ENCODE measurements at regions not wholly inside any gene's neighbourhood (a gene's known extent, or its start where the extent isn't known, plus 50 kb on each side); places are given as distances from the start of the nearest gene placed in this dataset.

DNA sequence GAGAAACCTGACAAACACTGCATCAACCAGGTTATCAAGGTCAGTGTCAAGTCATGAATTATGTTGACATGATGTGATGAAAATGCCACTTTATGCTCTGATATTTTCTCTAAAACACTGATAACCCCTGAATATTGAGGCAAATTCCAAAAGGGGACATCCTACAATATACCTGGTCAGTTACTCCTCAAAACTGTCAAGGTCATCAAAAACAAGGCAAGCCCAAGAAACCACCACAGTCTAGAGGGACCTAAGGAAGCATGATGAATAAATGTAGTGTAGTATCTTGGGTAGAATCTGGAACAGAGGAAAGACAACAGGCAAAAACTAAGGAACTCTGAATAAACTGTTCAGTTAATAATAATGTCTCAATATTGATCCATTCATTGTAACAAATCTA lies 275.3 kb upstream of the THRB start:
- no peaks in the 10 kb centered on the region for H3K4me1 ChIP-seq
- TF ChIP-seq, protein P1, sequence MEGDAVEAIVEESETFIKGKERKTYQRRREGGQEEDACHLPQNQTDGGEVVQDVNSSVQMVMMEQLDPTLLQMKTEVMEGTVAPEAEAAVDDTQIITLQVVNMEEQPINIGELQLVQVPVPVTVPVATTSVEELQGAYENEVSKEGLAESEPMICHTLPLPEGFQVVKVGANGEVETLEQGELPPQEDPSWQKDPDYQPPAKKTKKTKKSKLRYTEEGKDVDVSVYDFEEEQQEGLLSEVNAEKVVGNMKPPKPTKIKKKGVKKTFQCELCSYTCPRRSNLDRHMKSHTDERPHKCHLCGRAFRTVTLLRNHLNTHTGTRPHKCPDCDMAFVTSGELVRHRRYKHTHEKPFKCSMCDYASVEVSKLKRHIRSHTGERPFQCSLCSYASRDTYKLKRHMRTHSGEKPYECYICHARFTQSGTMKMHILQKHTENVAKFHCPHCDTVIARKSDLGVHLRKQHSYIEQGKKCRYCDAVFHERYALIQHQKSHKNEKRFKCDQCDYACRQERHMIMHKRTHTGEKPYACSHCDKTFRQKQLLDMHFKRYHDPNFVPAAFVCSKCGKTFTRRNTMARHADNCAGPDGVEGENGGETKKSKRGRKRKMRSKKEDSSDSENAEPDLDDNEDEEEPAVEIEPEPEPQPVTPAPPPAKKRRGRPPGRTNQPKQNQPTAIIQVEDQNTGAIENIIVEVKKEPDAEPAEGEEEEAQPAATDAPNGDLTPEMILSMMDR (IDR thresholded peaks at IDR 0.05): no peak
- TF ChIP-seq POLR2A (IDR thresholded peaks at IDR 0.05): no peak
- H3K36me3 ChIP-seq: no peaks in the 10 kb centered on the region
- no peak overlapping the region for H3K4me3 ChIP-seq
- no peaks in the 10 kb centered on the region for H3K9me3 ChIP-seq
- DNase-seq (no peak), ATAC-seq (no peak)
- intact Hi-C loops (cut with DNase I): no loop called here
- H3K27me3 ChIP-seq: no peaks in the 10 kb centered on the region
- H3K27ac ChIP-seq: no peak overlapping the region

- ATAC-seq (peak; percentile 85 to 91 (median 88)), DNase-seq (peak; percentile 56 to 59 (median 58))
- no peaks in the 10 kb centered on the region for H3K27me3 ChIP-seq
- no peak overlapping the region for H3K27ac ChIP-seq
- WGBS (ENCODE audit: insufficient coverage, low coverage, low lambda C conversion rate, missing lambda C conversion rate): 8% methylated on average over 4 of the region's 4 CpGs
- intact Hi-C loops (cut with DNase I): no loop called here
- no peaks in the 10 kb centered on the region for H3K36me3 ChIP-seq
- no peaks in the 10 kb centered on the region for H3K4me1 ChIP-seq
- H3K9me3 ChIP-seq: no peaks in the 10 kb centered on the region
- H3K4me3 ChIP-seq: no peak overlapping the region
- TF ChIP-seq POLR2A (IDR thresholded peaks at IDR 0.05): no peak
- TF ChIP-seq, protein P1 (IDR thresholded peaks at IDR 0.05): peak; percentile 59 to 81 (median 70)
Observed at GRCh38 chr3:24773798-24774197, 279.1 kb upstream of the THRB start.

DNA sequence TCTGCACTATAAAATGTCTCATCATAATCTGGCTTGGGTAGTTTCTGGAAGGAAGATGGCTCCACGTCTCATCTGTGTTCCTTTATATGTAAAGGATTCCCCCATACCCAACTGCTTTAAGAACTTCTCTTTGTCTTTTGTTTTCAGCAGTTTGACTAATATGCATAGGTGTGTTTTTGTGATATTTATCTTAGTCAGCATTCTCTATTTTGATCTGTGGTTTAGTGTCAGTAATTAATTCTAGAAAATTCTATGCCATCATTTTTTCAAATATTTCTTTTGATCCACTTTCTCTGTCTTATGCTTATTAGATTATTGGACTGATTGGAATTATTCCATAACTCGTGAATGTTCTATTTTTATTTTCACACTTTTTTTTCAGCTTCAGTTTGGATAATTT lies 286.3 kb upstream of the THRB start:
- no peak overlapping the region for H3K27ac ChIP-seq
- intact Hi-C loops (cut with DNase I): no loop called here
- DNase-seq: no peak
- TF ChIP-seq, protein P1 (IDR thresholded peaks at IDR 0.05): no peak
- no peak for TF ChIP-seq POLR2A (IDR thresholded peaks at IDR 0.05)
- H3K36me3 ChIP-seq: no peaks in the 10 kb centered on the region
- no peak for ATAC-seq
- WGBS (ENCODE audit: insufficient coverage, low coverage, low lambda C conversion rate, missing lambda C conversion rate): 43% methylated on average over 2 of the region's 2 CpGs
- H3K4me3 ChIP-seq: no peak overlapping the region
- H3K4me1 ChIP-seq: no peaks in the 10 kb centered on the region
- H3K9me3 ChIP-seq: no peaks in the 10 kb centered on the region
- H3K27me3 ChIP-seq: no peaks in the 10 kb centered on the region

- DNase-seq: no peak
- WGBS (ENCODE audit: insufficient coverage, low coverage, low lambda C conversion rate, missing lambda C conversion rate): 60% methylated on average over 3 of the region's 3 CpGs
- no peaks in the 10 kb centered on the region for H3K36me3 ChIP-seq
- ATAC-seq: no peak
- TF ChIP-seq POLR2A (IDR thresholded peaks at IDR 0.05): no peak
- TF ChIP-seq, protein P1 (IDR thresholded peaks at IDR 0.05): no peak
- no peaks in the 10 kb centered on the region for H3K27me3 ChIP-seq
- H3K4me3 ChIP-seq: no peak overlapping the region
- no peaks in the 10 kb centered on the region for H3K4me1 ChIP-seq
- no peak overlapping the region for H3K27ac ChIP-seq
- H3K9me3 ChIP-seq: no peaks in the 10 kb centered on the region
- intact Hi-C loops (cut with DNase I): no loop called here
Observed at GRCh38 chr3:24781454-24781853, 286.8 kb upstream of the THRB start.

- Histone ChIP-seq H3K4me3 (no peak overlapping the region), H3K36me3 (no peaks in the 10 kb centered on the region), H3K27me3 (no peaks in the 10 kb centered on the region), H3K9me3 (no peaks in the 10 kb centered on the region), H3K4me1 (no peaks in the 10 kb centered on the region), H3K27ac (no peak overlapping the region)
- 58% methylated on average over 4 of the region's 5 CpGs for WGBS (ENCODE audit: insufficient coverage, low coverage, low lambda C conversion rate, missing lambda C conversion rate)
- intact Hi-C loops (cut with DNase I): no loop called here
- ATAC-seq (no peak), DNase-seq (no peak)
- TF ChIP-seq, protein P1 (IDR thresholded peaks at IDR 0.05): no peak
- no peak for TF ChIP-seq POLR2A (IDR thresholded peaks at IDR 0.05)
Observed at GRCh38 chr3:24793896-24794295, 299.2 kb upstream of the THRB start.

Data from right lobe of liver (tissue), 6 donors.